ENCODE measurements at regions not wholly inside any gene's neighbourhood (a gene's known extent, or its start where the extent isn't known, plus 50 kb on each side); places are given as distances from the start of the nearest gene placed in this dataset.

GRCh38 chrY:15951041-15951440, 1426.7 kb downstream of the NLGN4Y start:
- DNase-seq: no peak
- H2BK5ac ChIP-seq (ENCODE audit: low read length): no peak overlapping the region

GRCh38 chrY:15968800-15969199, 1444.5 kb downstream of the NLGN4Y start:
- Histone ChIP-seq H3K79me2 (ENCODE audit: control insufficient read depth, insufficient read depth, low read length) (no peaks in the 10 kb centered on the region), H4K8ac (ENCODE audit: low read depth, low read length) (no peak overlapping the region), H3K23ac (ENCODE audit: low read length) (no peak overlapping the region), H2BK120ac (ENCODE audit: low read depth, low read length) (no peak overlapping the region), H3K4me1 (ENCODE audit: control insufficient read depth, low read depth, low read length) (no peaks in the 10 kb centered on the region), H3K4ac (ENCODE audit: low read depth, low read length) (no peak overlapping the region), H3K18ac (ENCODE audit: low read length) (no peak overlapping the region), H3K56ac (ENCODE audit: low read length) (no peak overlapping the region), H2BK15ac (replicated peaks; ENCODE audit: low read depth) (no peak overlapping the region), H3K27ac (ENCODE audit: low read depth, low read length) (no peak overlapping the region), H2BK5ac (ENCODE audit: low read length) (no peak overlapping the region), H4K5ac (ENCODE audit: low read length) (no peak overlapping the region), H3K9ac (ENCODE audit: low read length) (no peak overlapping the region), H3K79me1 (ENCODE audit: low read length) (no peaks in the 10 kb centered on the region), H3K4me3 (ENCODE audit: low read length) (no peak overlapping the region), H3K4me2 (ENCODE audit: low read length) (no peak overlapping the region), H2AK5ac (ENCODE audit: low read length) (no peak overlapping the region), H3K36me3 (ENCODE audit: control insufficient read depth, insufficient read depth, low read length) (no peaks in the 10 kb centered on the region), H3K27me3 (ENCODE audit: insufficient read depth, low read length, poor library complexity) (no peaks in the 10 kb centered on the region)
- no peak for DNase-seq
- WGBS (ENCODE audit: extremely low coverage, insufficient coverage, low lambda C conversion rate): no CpG with 5 or more reads among the region's 2 CpGs

More at GRCh38 chrY:15951041-15951440, 1426.7 kb downstream of the NLGN4Y start:
- H3K79me2 ChIP-seq (ENCODE audit: control insufficient read depth, insufficient read depth, low read length): no peaks in the 10 kb centered on the region
- H3K18ac ChIP-seq (ENCODE audit: low read length): no peak overlapping the region
- no peak overlapping the region for H4K5ac ChIP-seq (ENCODE audit: low read length)
- no peaks in the 10 kb centered on the region for H3K36me3 ChIP-seq (ENCODE audit: control insufficient read depth, insufficient read depth, low read length)
- H2AK5ac ChIP-seq (ENCODE audit: low read length): no peak overlapping the region
- H3K4me1 ChIP-seq (ENCODE audit: control insufficient read depth, low read depth, low read length): no peaks in the 10 kb centered on the region
- H3K27me3 ChIP-seq (ENCODE audit: insufficient read depth, low read length, poor library complexity): no peaks in the 10 kb centered on the region
- H3K27ac ChIP-seq (ENCODE audit: low read depth, low read length): no peak overlapping the region
- no peaks in the 10 kb centered on the region for H3K79me1 ChIP-seq (ENCODE audit: low read length)
- no peak overlapping the region for H3K23ac ChIP-seq (ENCODE audit: low read length)
- no peak overlapping the region for H3K56ac ChIP-seq (ENCODE audit: low read length)
- no CpG with 5 or more reads among the region's 4 CpGs for WGBS (ENCODE audit: extremely low coverage, insufficient coverage, low lambda C conversion rate)
- no peak overlapping the region for H2BK15ac ChIP-seq (replicated peaks; ENCODE audit: low read depth)
- no peak overlapping the region for H2BK120ac ChIP-seq (ENCODE audit: low read depth, low read length)
- no peak overlapping the region for H3K9ac ChIP-seq (ENCODE audit: low read length)
- H3K4me2 ChIP-seq (ENCODE audit: low read length): no peak overlapping the region
- H3K4ac ChIP-seq (ENCODE audit: low read depth, low read length): no peak overlapping the region
- no peak overlapping the region for H3K4me3 ChIP-seq (ENCODE audit: low read length)
- H4K8ac ChIP-seq (ENCODE audit: low read depth, low read length): no peak overlapping the region

GRCh38 chrY:15973200-15973599, 1448.9 kb downstream of the NLGN4Y start:
- no peaks in the 10 kb centered on the region for H3K4me1 ChIP-seq (ENCODE audit: control insufficient read depth, low read depth, low read length)
- no peak for DNase-seq
- no peak overlapping the region for H2BK15ac ChIP-seq (replicated peaks; ENCODE audit: low read depth)
- no peak overlapping the region for H2AK5ac ChIP-seq (ENCODE audit: low read length)
- no peak overlapping the region for H3K56ac ChIP-seq (ENCODE audit: low read length)
- no peak overlapping the region for H4K5ac ChIP-seq (ENCODE audit: low read length)
- H2BK5ac ChIP-seq (ENCODE audit: low read length): no peak overlapping the region
- no peaks in the 10 kb centered on the region for H3K36me3 ChIP-seq (ENCODE audit: control insufficient read depth, insufficient read depth, low read length)
- H3K9ac ChIP-seq (ENCODE audit: low read length): no peak overlapping the region
- H3K4me2 ChIP-seq (ENCODE audit: low read length): no peak overlapping the region
- no peaks in the 10 kb centered on the region for H3K79me1 ChIP-seq (ENCODE audit: low read length)
- H3K18ac ChIP-seq (ENCODE audit: low read length): no peak overlapping the region
- no peak overlapping the region for H2BK120ac ChIP-seq (ENCODE audit: low read depth, low read length)
- no peaks in the 10 kb centered on the region for H3K27me3 ChIP-seq (ENCODE audit: insufficient read depth, low read length, poor library complexity)
- no peak overlapping the region for H3K23ac ChIP-seq (ENCODE audit: low read length)
- no CpG with 5 or more reads among the region's 8 CpGs for WGBS (ENCODE audit: extremely low coverage, insufficient coverage, low lambda C conversion rate)
- no peak overlapping the region for H3K4ac ChIP-seq (ENCODE audit: low read depth, low read length)
- no peak overlapping the region for H3K4me3 ChIP-seq (ENCODE audit: low read length)
- H3K79me2 ChIP-seq (ENCODE audit: control insufficient read depth, insufficient read depth, low read length): no peaks in the 10 kb centered on the region
- H4K8ac ChIP-seq (ENCODE audit: low read depth, low read length): no peak overlapping the region
- no peak overlapping the region for H3K27ac ChIP-seq (ENCODE audit: low read depth, low read length)

GRCh38 chrY:15976771-15977170, 1452.4 kb downstream of the NLGN4Y start:
- no peak overlapping the region for H3K23ac ChIP-seq (ENCODE audit: low read length)
- no peaks in the 10 kb centered on the region for H3K36me3 ChIP-seq (ENCODE audit: control insufficient read depth, insufficient read depth, low read length)
- H2BK5ac ChIP-seq (ENCODE audit: low read length): no peak overlapping the region
- no peak overlapping the region for H3K4me3 ChIP-seq (ENCODE audit: low read length)
- H3K79me2 ChIP-seq (ENCODE audit: control insufficient read depth, insufficient read depth, low read length): no peaks in the 10 kb centered on the region
- H3K4me1 ChIP-seq (ENCODE audit: control insufficient read depth, low read depth, low read length): no peaks in the 10 kb centered on the region
- H3K4ac ChIP-seq (ENCODE audit: low read depth, low read length): no peak overlapping the region
- H2AK5ac ChIP-seq (ENCODE audit: low read length): no peak overlapping the region
- no peak overlapping the region for H2BK120ac ChIP-seq (ENCODE audit: low read depth, low read length)
- H3K9ac ChIP-seq (ENCODE audit: low read length): no peak overlapping the region
- DNase-seq: no peak
- no peaks in the 10 kb centered on the region for H3K27me3 ChIP-seq (ENCODE audit: insufficient read depth, low read length, poor library complexity)
- H3K4me2 ChIP-seq (ENCODE audit: low read length): no peak overlapping the region
- H3K56ac ChIP-seq (ENCODE audit: low read length): no peak overlapping the region
- no peaks in the 10 kb centered on the region for H3K79me1 ChIP-seq (ENCODE audit: low read length)
- H4K8ac ChIP-seq (ENCODE audit: low read depth, low read length): no peak overlapping the region
- WGBS (ENCODE audit: extremely low coverage, insufficient coverage, low lambda C conversion rate): no CpG with 5 or more reads among the region's 4 CpGs
- no peak overlapping the region for H4K5ac ChIP-seq (ENCODE audit: low read length)
- no peak overlapping the region for H2BK15ac ChIP-seq (replicated peaks; ENCODE audit: low read depth)
- no peak overlapping the region for H3K18ac ChIP-seq (ENCODE audit: low read length)
- H3K27ac ChIP-seq (ENCODE audit: low read depth, low read length): no peak overlapping the region

GRCh38 chrY:15978503-15978902, 1454.2 kb downstream of the NLGN4Y start:
- no peak overlapping the region for H2BK5ac ChIP-seq (ENCODE audit: low read length)
- H3K18ac ChIP-seq (ENCODE audit: low read length): no peak overlapping the region
- H3K4me2 ChIP-seq (ENCODE audit: low read length): no peak overlapping the region
- H3K79me2 ChIP-seq (ENCODE audit: control insufficient read depth, insufficient read depth, low read length): no peaks in the 10 kb centered on the region
- H4K5ac ChIP-seq (ENCODE audit: low read length): no peak overlapping the region
- no peak overlapping the region for H4K8ac ChIP-seq (ENCODE audit: low read depth, low read length)
- H3K27ac ChIP-seq (ENCODE audit: low read depth, low read length): no peak overlapping the region
- no peak overlapping the region for H2BK120ac ChIP-seq (ENCODE audit: low read depth, low read length)
- no peaks in the 10 kb centered on the region for H3K27me3 ChIP-seq (ENCODE audit: insufficient read depth, low read length, poor library complexity)
- H3K4ac ChIP-seq (ENCODE audit: low read depth, low read length): no peak overlapping the region
- no peak for DNase-seq
- H3K23ac ChIP-seq (ENCODE audit: low read length): no peak overlapping the region
- WGBS (ENCODE audit: extremely low coverage, insufficient coverage, low lambda C conversion rate): no CpG with 5 or more reads among the region's 3 CpGs
- no peaks in the 10 kb centered on the region for H3K79me1 ChIP-seq (ENCODE audit: low read length)
- H2BK15ac ChIP-seq (replicated peaks; ENCODE audit: low read depth): no peak overlapping the region
- H3K4me1 ChIP-seq (ENCODE audit: control insufficient read depth, low read depth, low read length): no peaks in the 10 kb centered on the region
- no peaks in the 10 kb centered on the region for H3K36me3 ChIP-seq (ENCODE audit: control insufficient read depth, insufficient read depth, low read length)
- H3K9ac ChIP-seq (ENCODE audit: low read length): no peak overlapping the region
- H2AK5ac ChIP-seq (ENCODE audit: low read length): no peak overlapping the region
- H3K4me3 ChIP-seq (ENCODE audit: low read length): no peak overlapping the region
- H3K56ac ChIP-seq (ENCODE audit: low read length): no peak overlapping the region

- no peak overlapping the region for H3K4ac ChIP-seq (ENCODE audit: low read depth, low read length)
- H3K18ac ChIP-seq (ENCODE audit: low read length): no peak overlapping the region
- no peak overlapping the region for H2BK120ac ChIP-seq (ENCODE audit: low read depth, low read length)
- H3K79me2 ChIP-seq (ENCODE audit: control insufficient read depth, insufficient read depth, low read length): no peaks in the 10 kb centered on the region
- no peaks in the 10 kb centered on the region for H3K79me1 ChIP-seq (ENCODE audit: low read length)
- H2BK15ac ChIP-seq (replicated peaks; ENCODE audit: low read depth): no peak overlapping the region
- no CpG with 5 or more reads among the region's 2 CpGs for WGBS (ENCODE audit: extremely low coverage, insufficient coverage, low lambda C conversion rate)
- no peak for DNase-seq
- H3K4me3 ChIP-seq (ENCODE audit: low read length): no peak overlapping the region
- H2AK5ac ChIP-seq (ENCODE audit: low read length): no peak overlapping the region
- H3K9ac ChIP-seq (ENCODE audit: low read length): no peak overlapping the region
- no peak overlapping the region for H3K27ac ChIP-seq (ENCODE audit: low read depth, low read length)
- H3K56ac ChIP-seq (ENCODE audit: low read length): no peak overlapping the region
- no peak overlapping the region for H3K4me2 ChIP-seq (ENCODE audit: low read length)
- H4K8ac ChIP-seq (ENCODE audit: low read depth, low read length): no peak overlapping the region
- no peaks in the 10 kb centered on the region for H3K4me1 ChIP-seq (ENCODE audit: control insufficient read depth, low read depth, low read length)
- H4K5ac ChIP-seq (ENCODE audit: low read length): no peak overlapping the region
- H2BK5ac ChIP-seq (ENCODE audit: low read length): no peak overlapping the region
- H3K27me3 ChIP-seq (ENCODE audit: insufficient read depth, low read length, poor library complexity): no peaks in the 10 kb centered on the region
- H3K23ac ChIP-seq (ENCODE audit: low read length): no peak overlapping the region
- no peaks in the 10 kb centered on the region for H3K36me3 ChIP-seq (ENCODE audit: control insufficient read depth, insufficient read depth, low read length)
These were observed 1460.5 kb downstream of the NLGN4Y start for GRCh38 chrY:15984651-15985398.

Data from mesendoderm (in vitro differentiated cells).